ENCODE measurements at regions not wholly inside any gene's neighbourhood (a gene's known extent, or its start where the extent isn't known, plus 50 kb on each side); places are given as distances from the start of the nearest gene placed in this dataset.
A peak's percentile ranks its signal among the peaks of the same experiment; 100 is the strongest.

DNA sequence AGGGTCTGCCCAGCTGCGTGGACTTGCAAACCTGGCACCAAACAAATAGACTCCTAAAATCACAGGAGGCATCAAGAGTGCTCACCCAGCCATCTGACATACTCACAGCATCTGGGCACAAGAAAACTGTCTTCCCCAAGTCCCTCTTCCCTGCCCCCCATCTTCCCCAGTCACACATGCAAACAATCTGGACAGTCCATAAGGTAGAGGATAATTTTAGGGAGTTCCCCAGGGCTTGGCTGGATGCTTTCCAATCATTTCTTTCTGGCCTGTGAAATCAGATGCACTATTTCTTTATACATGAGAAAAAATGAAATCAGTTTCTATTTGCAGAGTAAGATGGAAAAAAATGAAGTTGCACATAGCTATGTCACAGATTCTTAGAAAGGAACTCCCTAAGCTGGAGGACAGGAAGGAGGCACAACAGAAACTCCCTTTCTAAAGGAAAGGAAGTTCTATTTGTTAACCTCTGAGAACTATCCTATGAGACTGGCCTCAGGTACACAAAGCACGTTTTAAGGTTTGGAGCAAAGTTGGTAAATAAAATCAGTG is 342.3 kb downstream of the HNRNPD start:
- no peak overlapping the region for H3K4me3 ChIP-seq (ENCODE audit: low read length)
- no peak overlapping the region for H4K5ac ChIP-seq (ENCODE audit: low read length)
- H2BK15ac ChIP-seq (replicated peaks; ENCODE audit: low read depth) = no peak overlapping the region
- H3K4me1 ChIP-seq (ENCODE audit: control insufficient read depth, low read depth, low read length) = no peaks in the 10 kb centered on the region
- no peak overlapping the region for H3K27ac ChIP-seq (ENCODE audit: low read depth, low read length)
- H2BK5ac ChIP-seq (ENCODE audit: low read length) = no peak overlapping the region
- DNase-seq = no peak
- no peak overlapping the region for H3K4ac ChIP-seq (ENCODE audit: low read depth, low read length)
- no peak overlapping the region for H3K4me2 ChIP-seq (ENCODE audit: low read length)
- H4K8ac ChIP-seq (ENCODE audit: low read depth, low read length) = no peak overlapping the region
- no peaks in the 10 kb centered on the region for H3K79me1 ChIP-seq (ENCODE audit: low read length)
- no peak overlapping the region for H3K18ac ChIP-seq (ENCODE audit: low read length)
- H3K79me2 ChIP-seq (ENCODE audit: control insufficient read depth, insufficient read depth, low read length) = no peaks in the 10 kb centered on the region
- H3K23ac ChIP-seq (ENCODE audit: low read length) = no peak overlapping the region
- no peak overlapping the region for H2BK120ac ChIP-seq (ENCODE audit: low read depth, low read length)
- no peaks in the 10 kb centered on the region for H3K36me3 ChIP-seq (ENCODE audit: control insufficient read depth, insufficient read depth, low read length)
- H3K27me3 ChIP-seq (ENCODE audit: insufficient read depth, low read length, poor library complexity) = no peaks in the 10 kb centered on the region
- H2AK5ac ChIP-seq (ENCODE audit: low read length) = no peak overlapping the region
- H3K9ac ChIP-seq (ENCODE audit: low read length) = no peak overlapping the region
- H3K56ac ChIP-seq (ENCODE audit: low read length) = no peak overlapping the region
- no CpG with 5 or more reads among the region's 2 CpGs for WGBS (ENCODE audit: extremely low coverage, insufficient coverage, low lambda C conversion rate)

DNA sequence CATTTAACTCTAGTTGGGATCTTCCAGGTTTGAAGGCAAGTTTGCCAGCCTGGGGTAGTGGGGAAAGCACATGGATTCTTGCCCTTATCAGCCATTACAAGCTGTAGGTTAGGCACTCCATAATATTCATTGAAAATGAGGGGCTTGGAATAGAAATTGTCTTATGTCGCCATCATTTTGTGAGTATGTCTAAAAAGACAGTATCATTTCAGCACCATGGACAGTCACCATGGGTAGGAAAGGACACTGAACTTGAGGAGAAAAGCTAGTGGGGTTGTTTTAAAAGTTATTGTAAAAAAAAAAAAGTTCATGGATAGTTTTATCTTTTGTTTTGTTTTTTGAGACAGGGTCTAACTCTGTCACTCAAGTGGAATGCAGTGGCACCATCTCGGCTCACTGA is 356.1 kb downstream of the HNRNPD start:
- Histone ChIP-seq H2BK120ac (ENCODE audit: low read depth, low read length) (no peak overlapping the region), H3K79me1 (ENCODE audit: low read length) (no peaks in the 10 kb centered on the region), H3K9ac (ENCODE audit: low read length) (no peak overlapping the region), H3K18ac (ENCODE audit: low read length) (no peak overlapping the region), H3K79me2 (ENCODE audit: control insufficient read depth, insufficient read depth, low read length) (no peaks in the 10 kb centered on the region), H4K5ac (ENCODE audit: low read length) (no peak overlapping the region), H3K4me2 (ENCODE audit: low read length) (no peak overlapping the region), H2BK15ac (replicated peaks; ENCODE audit: low read depth) (no peak overlapping the region), H3K27me3 (ENCODE audit: insufficient read depth, low read length, poor library complexity) (no peaks in the 10 kb centered on the region), H2BK5ac (ENCODE audit: low read length) (no peak overlapping the region), H4K8ac (ENCODE audit: low read depth, low read length) (no peak overlapping the region), H2AK5ac (ENCODE audit: low read length) (no peak overlapping the region), H3K56ac (ENCODE audit: low read length) (no peak overlapping the region), H3K4me1 (ENCODE audit: control insufficient read depth, low read depth, low read length) (no peaks in the 10 kb centered on the region), H3K36me3 (ENCODE audit: control insufficient read depth, insufficient read depth, low read length) (no peaks in the 10 kb centered on the region), H3K23ac (ENCODE audit: low read length) (no peak overlapping the region), H3K4ac (ENCODE audit: low read depth, low read length) (no peak overlapping the region), H3K27ac (ENCODE audit: low read depth, low read length) (no peak overlapping the region), H3K4me3 (ENCODE audit: low read length) (no peak overlapping the region)
- WGBS (ENCODE audit: extremely low coverage, insufficient coverage, low lambda C conversion rate) = no CpG with 5 or more reads among the region's 2 CpGs
- peak; percentile 57 for DNase-seq

DNA sequence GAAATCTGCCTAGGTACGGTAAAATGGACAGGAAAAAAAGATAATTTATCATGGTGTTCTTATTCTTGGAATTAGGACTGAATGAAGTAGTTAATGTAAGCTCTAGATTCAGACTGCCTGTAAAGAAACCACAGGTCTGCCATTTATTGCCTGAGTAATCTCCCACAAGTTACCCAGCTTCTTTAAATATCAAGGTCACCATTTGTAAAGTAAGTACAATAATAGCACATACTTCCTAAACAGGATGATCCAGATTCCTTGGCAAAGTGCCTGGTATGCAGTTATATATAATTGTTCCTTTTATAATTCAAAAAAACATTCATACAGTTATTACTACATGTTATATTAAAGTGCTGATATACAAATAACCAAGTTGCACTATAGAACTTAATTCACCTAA is 368.6 kb downstream of the HNRNPD start:
- no peak overlapping the region for H3K18ac ChIP-seq (ENCODE audit: low read length)
- H2BK15ac ChIP-seq (replicated peaks; ENCODE audit: low read depth) = no peak overlapping the region
- H3K27me3 ChIP-seq (ENCODE audit: insufficient read depth, low read length, poor library complexity) = no peaks in the 10 kb centered on the region
- no peak overlapping the region for H3K4ac ChIP-seq (ENCODE audit: low read depth, low read length)
- no CpG with 5 or more reads among the region's 1 CpG for WGBS (ENCODE audit: extremely low coverage, insufficient coverage, low lambda C conversion rate)
- H3K79me2 ChIP-seq (ENCODE audit: control insufficient read depth, insufficient read depth, low read length) = no peaks in the 10 kb centered on the region
- no peak overlapping the region for H3K27ac ChIP-seq (ENCODE audit: low read depth, low read length)
- H3K4me2 ChIP-seq (ENCODE audit: low read length) = no peak overlapping the region
- no peak overlapping the region for H4K8ac ChIP-seq (ENCODE audit: low read depth, low read length)
- DNase-seq = no peak
- no peak overlapping the region for H3K4me3 ChIP-seq (ENCODE audit: low read length)
- no peak overlapping the region for H3K9ac ChIP-seq (ENCODE audit: low read length)
- no peaks in the 10 kb centered on the region for H3K79me1 ChIP-seq (ENCODE audit: low read length)
- H4K5ac ChIP-seq (ENCODE audit: low read length) = no peak overlapping the region
- H2BK5ac ChIP-seq (ENCODE audit: low read length) = no peak overlapping the region
- H2AK5ac ChIP-seq (ENCODE audit: low read length) = no peak overlapping the region
- H3K56ac ChIP-seq (ENCODE audit: low read length) = no peak overlapping the region
- H2BK120ac ChIP-seq (ENCODE audit: low read depth, low read length) = no peak overlapping the region
- no peaks in the 10 kb centered on the region for H3K36me3 ChIP-seq (ENCODE audit: control insufficient read depth, insufficient read depth, low read length)
- no peaks in the 10 kb centered on the region for H3K4me1 ChIP-seq (ENCODE audit: control insufficient read depth, low read depth, low read length)
- no peak overlapping the region for H3K23ac ChIP-seq (ENCODE audit: low read length)

DNA sequence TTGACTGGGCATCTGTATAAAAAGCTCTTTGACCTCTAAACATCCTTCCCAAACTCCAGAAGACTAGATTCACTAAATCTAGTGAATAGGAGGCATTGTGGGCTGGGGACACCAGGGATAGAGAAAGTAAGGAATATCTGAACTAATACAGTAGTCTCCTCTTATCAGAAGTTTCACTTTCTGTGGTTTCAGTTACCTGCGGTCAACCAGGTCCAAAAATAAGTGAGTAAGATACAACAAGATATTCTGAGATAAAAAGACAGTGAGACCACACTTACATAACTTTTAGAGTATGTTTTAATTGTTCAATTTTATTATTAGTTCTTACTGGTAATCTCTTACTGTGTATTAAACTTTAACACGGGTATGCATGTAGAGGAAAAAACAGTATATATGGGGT is 376.5 kb downstream of the HNRNPD start:
- Histone ChIP-seq H3K18ac (ENCODE audit: low read length) (no peak overlapping the region), H3K4me3 (ENCODE audit: low read length) (no peak overlapping the region), H3K23ac (ENCODE audit: low read length) (no peak overlapping the region), H3K4me2 (ENCODE audit: low read length) (no peak overlapping the region), H3K27me3 (ENCODE audit: insufficient read depth, low read length, poor library complexity) (no peaks in the 10 kb centered on the region), H3K56ac (ENCODE audit: low read length) (no peak overlapping the region), H3K27ac (ENCODE audit: low read depth, low read length) (no peak overlapping the region), H4K8ac (ENCODE audit: low read depth, low read length) (no peak overlapping the region), H3K9ac (ENCODE audit: low read length) (no peak overlapping the region), H3K36me3 (ENCODE audit: control insufficient read depth, insufficient read depth, low read length) (no peaks in the 10 kb centered on the region), H3K4ac (ENCODE audit: low read depth, low read length) (no peak overlapping the region), H2BK120ac (ENCODE audit: low read depth, low read length) (no peak overlapping the region), H3K79me2 (ENCODE audit: control insufficient read depth, insufficient read depth, low read length) (no peaks in the 10 kb centered on the region), H3K79me1 (ENCODE audit: low read length) (no peaks in the 10 kb centered on the region), H2AK5ac (ENCODE audit: low read length) (no peak overlapping the region), H3K4me1 (ENCODE audit: control insufficient read depth, low read depth, low read length) (no peaks in the 10 kb centered on the region), H2BK5ac (ENCODE audit: low read length) (no peak overlapping the region), H2BK15ac (replicated peaks; ENCODE audit: low read depth) (no peak overlapping the region), H4K5ac (ENCODE audit: low read length) (no peak overlapping the region)
- no peak for DNase-seq
- no CpG with 5 or more reads among the region's 2 CpGs for WGBS (ENCODE audit: extremely low coverage, insufficient coverage, low lambda C conversion rate)

DNA sequence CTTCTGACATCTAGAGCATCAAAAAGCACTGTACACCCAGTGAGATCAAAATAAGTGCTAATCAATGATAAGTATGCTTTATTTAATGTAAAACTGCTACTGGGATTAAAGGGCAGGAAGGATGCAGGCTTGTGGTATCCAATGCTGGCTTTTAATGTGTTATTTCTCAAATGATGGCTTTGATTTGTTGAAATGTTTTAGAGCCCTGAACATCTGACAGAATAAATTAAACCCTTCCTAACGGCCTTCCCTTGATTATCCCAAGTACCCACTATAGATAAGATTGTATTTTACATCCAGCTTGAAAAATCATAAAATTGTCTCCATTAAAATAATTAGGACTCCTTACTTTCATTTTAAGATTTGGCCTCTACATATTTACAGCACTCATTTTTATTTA is 382.9 kb downstream of the HNRNPD start:
- Histone ChIP-seq H3K4me3 (ENCODE audit: low read length) (no peak overlapping the region), H3K56ac (ENCODE audit: low read length) (no peak overlapping the region), H2BK120ac (ENCODE audit: low read depth, low read length) (no peak overlapping the region), H2BK15ac (replicated peaks; ENCODE audit: low read depth) (no peak overlapping the region), H3K9ac (ENCODE audit: low read length) (no peak overlapping the region), H3K27me3 (ENCODE audit: insufficient read depth, low read length, poor library complexity) (no peaks in the 10 kb centered on the region), H3K18ac (ENCODE audit: low read length) (no peak overlapping the region), H3K4me1 (ENCODE audit: control insufficient read depth, low read depth, low read length) (no peaks in the 10 kb centered on the region), H3K79me1 (ENCODE audit: low read length) (no peaks in the 10 kb centered on the region), H3K27ac (ENCODE audit: low read depth, low read length) (no peak overlapping the region), H4K8ac (ENCODE audit: low read depth, low read length) (no peak overlapping the region), H3K4ac (ENCODE audit: low read depth, low read length) (no peak overlapping the region), H3K36me3 (ENCODE audit: control insufficient read depth, insufficient read depth, low read length) (no peaks in the 10 kb centered on the region), H4K5ac (ENCODE audit: low read length) (no peak overlapping the region), H3K79me2 (ENCODE audit: control insufficient read depth, insufficient read depth, low read length) (no peaks in the 10 kb centered on the region), H2AK5ac (ENCODE audit: low read length) (no peak overlapping the region), H3K4me2 (ENCODE audit: low read length) (no peak overlapping the region), H2BK5ac (ENCODE audit: low read length) (no peak overlapping the region), H3K23ac (ENCODE audit: low read length) (no peak overlapping the region)
- no peak for DNase-seq
- no CpG with 5 or more reads among the region's 1 CpG for WGBS (ENCODE audit: extremely low coverage, insufficient coverage, low lambda C conversion rate)

DNA sequence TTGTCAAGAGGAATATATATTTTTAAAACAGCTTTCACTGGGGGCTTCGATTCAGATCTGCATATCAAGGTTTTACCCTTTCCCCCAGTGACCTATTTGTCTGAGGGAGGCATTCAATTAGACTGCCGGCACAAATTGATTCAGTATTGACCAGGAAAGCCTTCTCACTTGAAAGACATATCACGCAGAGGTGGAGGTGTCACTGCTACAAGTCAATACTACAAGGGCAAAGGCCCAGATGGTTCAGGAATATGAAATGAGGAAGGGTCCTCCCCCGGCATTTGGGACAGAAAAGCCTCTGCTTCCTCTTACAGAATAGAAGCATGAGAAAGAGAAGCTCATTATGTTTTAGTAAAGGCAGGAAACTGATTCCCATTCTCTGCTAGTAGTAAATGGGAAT is 383.6 kb downstream of the HNRNPD start:
- Histone ChIP-seq H3K27me3 (ENCODE audit: insufficient read depth, low read length, poor library complexity) (no peaks in the 10 kb centered on the region), H3K4me3 (ENCODE audit: low read length) (no peak overlapping the region)

More for the DNA sequence above, 383.6 kb downstream of the HNRNPD start:
- H3K9ac ChIP-seq (ENCODE audit: low read length) = no peak overlapping the region
- no peak for DNase-seq
- H4K8ac ChIP-seq (ENCODE audit: low read depth, low read length) = no peak overlapping the region
- no peak overlapping the region for H2BK5ac ChIP-seq (ENCODE audit: low read length)
- H3K79me1 ChIP-seq (ENCODE audit: low read length) = no peaks in the 10 kb centered on the region
- H3K18ac ChIP-seq (ENCODE audit: low read length) = no peak overlapping the region
- no peaks in the 10 kb centered on the region for H3K36me3 ChIP-seq (ENCODE audit: control insufficient read depth, insufficient read depth, low read length)
- no peak overlapping the region for H2BK15ac ChIP-seq (replicated peaks; ENCODE audit: low read depth)
- H3K4me1 ChIP-seq (ENCODE audit: control insufficient read depth, low read depth, low read length) = no peaks in the 10 kb centered on the region
- no peak overlapping the region for H3K27ac ChIP-seq (ENCODE audit: low read depth, low read length)
- no peak overlapping the region for H2BK120ac ChIP-seq (ENCODE audit: low read depth, low read length)
- no peak overlapping the region for H2AK5ac ChIP-seq (ENCODE audit: low read length)
- H3K23ac ChIP-seq (ENCODE audit: low read length) = no peak overlapping the region
- no CpG with 5 or more reads among the region's 4 CpGs for WGBS (ENCODE audit: extremely low coverage, insufficient coverage, low lambda C conversion rate)
- no peak overlapping the region for H3K56ac ChIP-seq (ENCODE audit: low read length)
- H3K4me2 ChIP-seq (ENCODE audit: low read length) = no peak overlapping the region
- no peaks in the 10 kb centered on the region for H3K79me2 ChIP-seq (ENCODE audit: control insufficient read depth, insufficient read depth, low read length)
- no peak overlapping the region for H4K5ac ChIP-seq (ENCODE audit: low read length)
- no peak overlapping the region for H3K4ac ChIP-seq (ENCODE audit: low read depth, low read length)

Data from mesendoderm (in vitro differentiated cells).